ENCODE measurements at regions not wholly inside any gene's neighbourhood (a gene's known extent, or its start where the extent isn't known, plus 50 kb on each side); places are given as distances from the start of the nearest gene placed in this dataset.

DNA sequence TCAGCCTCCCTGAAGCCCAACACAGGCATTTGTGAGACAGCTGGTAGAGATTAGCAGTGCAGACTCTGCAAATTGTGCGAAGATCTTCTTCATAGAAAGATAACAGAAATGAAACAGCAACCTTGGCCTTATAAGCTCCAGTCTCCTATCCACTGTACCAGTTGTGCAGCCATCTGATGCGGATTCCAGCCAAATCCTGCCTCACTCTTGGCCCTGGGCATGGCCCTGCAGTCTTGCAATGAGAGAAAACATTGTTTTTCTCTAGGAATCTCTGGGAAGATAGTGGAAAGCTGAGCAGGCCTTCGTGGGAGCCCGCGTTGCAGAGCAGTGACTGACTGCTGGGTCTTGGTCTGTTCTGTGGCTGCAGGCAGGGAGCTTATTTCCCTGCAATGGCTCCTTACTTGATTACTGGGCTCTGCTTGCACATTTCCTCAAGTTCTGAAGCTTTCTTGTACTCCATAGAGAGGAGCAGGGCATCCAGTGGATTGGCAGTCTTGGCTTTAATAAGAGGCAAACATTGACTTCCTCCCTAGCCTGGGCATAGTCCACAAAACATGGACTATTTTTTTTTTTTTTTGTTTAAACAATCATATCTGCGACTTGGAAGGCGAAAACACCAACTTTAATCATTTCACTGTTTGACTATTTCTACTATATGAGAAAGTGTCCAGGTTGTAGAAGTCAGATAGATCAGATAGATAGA lies 193.0 kb downstream of the ACTR3 start:
- TF ChIP-seq SP1 (IDR thresholded peaks at IDR 0.05) (no peak), JUND (IDR thresholded peaks at IDR 0.05) (no peak), GABPA (IDR thresholded peaks at IDR 0.05 in 1 of 2, conservative IDR thresholded peaks at IDR 0.05 in 1 of 2) (no peak)
- TF ChIP-seq, protein P1, sequence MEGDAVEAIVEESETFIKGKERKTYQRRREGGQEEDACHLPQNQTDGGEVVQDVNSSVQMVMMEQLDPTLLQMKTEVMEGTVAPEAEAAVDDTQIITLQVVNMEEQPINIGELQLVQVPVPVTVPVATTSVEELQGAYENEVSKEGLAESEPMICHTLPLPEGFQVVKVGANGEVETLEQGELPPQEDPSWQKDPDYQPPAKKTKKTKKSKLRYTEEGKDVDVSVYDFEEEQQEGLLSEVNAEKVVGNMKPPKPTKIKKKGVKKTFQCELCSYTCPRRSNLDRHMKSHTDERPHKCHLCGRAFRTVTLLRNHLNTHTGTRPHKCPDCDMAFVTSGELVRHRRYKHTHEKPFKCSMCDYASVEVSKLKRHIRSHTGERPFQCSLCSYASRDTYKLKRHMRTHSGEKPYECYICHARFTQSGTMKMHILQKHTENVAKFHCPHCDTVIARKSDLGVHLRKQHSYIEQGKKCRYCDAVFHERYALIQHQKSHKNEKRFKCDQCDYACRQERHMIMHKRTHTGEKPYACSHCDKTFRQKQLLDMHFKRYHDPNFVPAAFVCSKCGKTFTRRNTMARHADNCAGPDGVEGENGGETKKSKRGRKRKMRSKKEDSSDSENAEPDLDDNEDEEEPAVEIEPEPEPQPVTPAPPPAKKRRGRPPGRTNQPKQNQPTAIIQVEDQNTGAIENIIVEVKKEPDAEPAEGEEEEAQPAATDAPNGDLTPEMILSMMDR (IDR thresholded peaks at IDR 0.05; ENCODE audit: low read depth, low read length, missing input control) = no peak
- TF ChIP-seq, protein P2, sequence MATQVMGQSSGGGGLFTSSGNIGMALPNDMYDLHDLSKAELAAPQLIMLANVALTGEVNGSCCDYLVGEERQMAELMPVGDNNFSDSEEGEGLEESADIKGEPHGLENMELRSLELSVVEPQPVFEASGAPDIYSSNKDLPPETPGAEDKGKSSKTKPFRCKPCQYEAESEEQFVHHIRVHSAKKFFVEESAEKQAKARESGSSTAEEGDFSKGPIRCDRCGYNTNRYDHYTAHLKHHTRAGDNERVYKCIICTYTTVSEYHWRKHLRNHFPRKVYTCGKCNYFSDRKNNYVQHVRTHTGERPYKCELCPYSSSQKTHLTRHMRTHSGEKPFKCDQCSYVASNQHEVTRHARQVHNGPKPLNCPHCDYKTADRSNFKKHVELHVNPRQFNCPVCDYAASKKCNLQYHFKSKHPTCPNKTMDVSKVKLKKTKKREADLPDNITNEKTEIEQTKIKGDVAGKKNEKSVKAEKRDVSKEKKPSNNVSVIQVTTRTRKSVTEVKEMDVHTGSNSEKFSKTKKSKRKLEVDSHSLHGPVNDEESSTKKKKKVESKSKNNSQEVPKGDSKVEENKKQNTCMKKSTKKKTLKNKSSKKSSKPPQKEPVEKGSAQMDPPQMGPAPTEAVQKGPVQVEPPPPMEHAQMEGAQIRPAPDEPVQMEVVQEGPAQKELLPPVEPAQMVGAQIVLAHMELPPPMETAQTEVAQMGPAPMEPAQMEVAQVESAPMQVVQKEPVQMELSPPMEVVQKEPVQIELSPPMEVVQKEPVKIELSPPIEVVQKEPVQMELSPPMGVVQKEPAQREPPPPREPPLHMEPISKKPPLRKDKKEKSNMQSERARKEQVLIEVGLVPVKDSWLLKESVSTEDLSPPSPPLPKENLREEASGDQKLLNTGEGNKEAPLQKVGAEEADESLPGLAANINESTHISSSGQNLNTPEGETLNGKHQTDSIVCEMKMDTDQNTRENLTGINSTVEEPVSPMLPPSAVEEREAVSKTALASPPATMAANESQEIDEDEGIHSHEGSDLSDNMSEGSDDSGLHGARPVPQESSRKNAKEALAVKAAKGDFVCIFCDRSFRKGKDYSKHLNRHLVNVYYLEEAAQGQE (IDR thresholded peaks at IDR 0.05) = no peak

All from liver (tissue), 3 donors.